Type B pancreatic cell (in vitro differentiated cells): ENCODE measurements at regions not wholly inside any gene's neighbourhood (a gene's known extent, or its start where the extent isn't known, plus 50 kb on each side); places are given as distances from the start of the nearest gene placed in this dataset.

ENCODE experiments used
- DNase-seq: peaks from one replicate; pipeline ENCODE4 v3.0.0; 2021; ENCODE audit warnings: mixed read lengths; ENCODE audit not compliant: unreplicated experiment; ENCODE audit errors: extremely low spot score
- H3K27ac Mint-ChIP-seq: 2 replicates; pipeline ENCODE4 v1.8.0; 2021; ENCODE audit warnings: mild to moderate bottlenecking, mixed read lengths
- H3K27me3 Mint-ChIP-seq: 2 replicates; pipeline ENCODE4 v1.8.0; 2021; ENCODE audit warnings: mixed read lengths
- H3K36me3 Mint-ChIP-seq: 2 replicates; pipeline ENCODE4 v1.8.0; 2021; ENCODE audit warnings: mixed read lengths
- H3K4me1 Mint-ChIP-seq: one replicate; pipeline ENCODE4 v1.8.0; 2021; ENCODE audit warnings: mixed read lengths; ENCODE audit not compliant: unreplicated experiment
- H3K4me3 Mint-ChIP-seq: 2 replicates; pipeline ENCODE4 v1.8.0; 2021; ENCODE audit warnings: mild to moderate bottlenecking, mixed read lengths
- H3K9me3 Mint-ChIP-seq: 2 replicates; pipeline ENCODE4 v1.8.0; 2021; ENCODE audit warnings: mixed read lengths
- TF ChIP-seq, protein P1 (sequence below): fragments of 200-600 bp; sonication (generic); conservative IDR thresholded peaks from 2 replicates; pipeline ENCODE4 v1.5.0; 2021; ENCODE audit warnings: antibody characterized with exemption, mild to moderate bottlenecking

DNA sequence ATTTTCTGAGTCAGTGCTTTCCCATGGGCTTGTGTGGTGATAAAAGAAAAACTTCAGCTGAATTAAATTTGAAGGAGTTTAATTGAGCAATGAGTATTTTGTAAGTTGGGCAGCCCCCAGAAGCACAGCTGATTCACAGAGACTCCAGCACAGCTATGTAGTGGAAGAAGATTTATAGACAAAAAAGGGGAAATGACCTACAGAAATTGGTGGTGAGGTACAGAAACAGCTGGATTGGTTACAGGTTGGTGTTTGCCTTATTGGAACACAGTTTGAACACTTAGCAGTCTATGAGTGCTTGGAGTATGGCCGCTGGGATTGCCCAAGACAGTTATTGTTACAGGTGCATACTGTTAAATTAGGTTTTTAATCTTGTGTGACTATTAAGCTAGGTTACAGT, 96.9 kb upstream of the PTPRK start:
- DNase-seq = no peak
- H3K27me3 Mint-ChIP-seq = no peaks in the 10 kb centered on the region
- TF ChIP-seq, protein P1, sequence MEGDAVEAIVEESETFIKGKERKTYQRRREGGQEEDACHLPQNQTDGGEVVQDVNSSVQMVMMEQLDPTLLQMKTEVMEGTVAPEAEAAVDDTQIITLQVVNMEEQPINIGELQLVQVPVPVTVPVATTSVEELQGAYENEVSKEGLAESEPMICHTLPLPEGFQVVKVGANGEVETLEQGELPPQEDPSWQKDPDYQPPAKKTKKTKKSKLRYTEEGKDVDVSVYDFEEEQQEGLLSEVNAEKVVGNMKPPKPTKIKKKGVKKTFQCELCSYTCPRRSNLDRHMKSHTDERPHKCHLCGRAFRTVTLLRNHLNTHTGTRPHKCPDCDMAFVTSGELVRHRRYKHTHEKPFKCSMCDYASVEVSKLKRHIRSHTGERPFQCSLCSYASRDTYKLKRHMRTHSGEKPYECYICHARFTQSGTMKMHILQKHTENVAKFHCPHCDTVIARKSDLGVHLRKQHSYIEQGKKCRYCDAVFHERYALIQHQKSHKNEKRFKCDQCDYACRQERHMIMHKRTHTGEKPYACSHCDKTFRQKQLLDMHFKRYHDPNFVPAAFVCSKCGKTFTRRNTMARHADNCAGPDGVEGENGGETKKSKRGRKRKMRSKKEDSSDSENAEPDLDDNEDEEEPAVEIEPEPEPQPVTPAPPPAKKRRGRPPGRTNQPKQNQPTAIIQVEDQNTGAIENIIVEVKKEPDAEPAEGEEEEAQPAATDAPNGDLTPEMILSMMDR = no peak
- peaks cover 8% of the 10 kb centered on the region for H3K9me3 Mint-ChIP-seq
- H3K4me1 Mint-ChIP-seq = no peaks in the 10 kb centered on the region
- no peak overlapping the region for H3K4me3 Mint-ChIP-seq
- H3K27ac Mint-ChIP-seq = no peak overlapping the region
- no peaks in the 10 kb centered on the region for H3K36me3 Mint-ChIP-seq

DNA sequence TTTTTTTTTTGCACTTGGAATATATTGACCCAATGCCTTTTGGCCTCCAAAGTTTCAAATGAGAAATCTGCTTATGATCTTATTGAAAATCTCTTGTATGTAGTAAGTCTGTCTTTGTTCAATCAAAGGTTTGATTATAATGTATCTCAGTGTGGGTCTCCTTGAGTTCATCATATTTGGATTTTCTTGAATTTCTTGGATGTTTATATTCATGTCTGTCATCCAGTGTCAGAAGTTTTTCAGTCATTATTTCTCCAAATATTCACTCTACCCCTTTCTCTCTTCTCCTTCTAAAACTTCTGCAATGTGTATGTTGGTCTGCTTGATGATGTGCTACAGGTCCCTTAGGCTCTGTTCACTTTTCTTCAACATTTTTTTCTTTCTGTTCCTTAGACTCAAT, 95.9 kb upstream of the PTPRK start:
- Mint-ChIP-seq H3K27me3 (no peaks in the 10 kb centered on the region), H3K4me3 (no peak overlapping the region), H3K27ac (no peak overlapping the region), H3K4me1 (no peaks in the 10 kb centered on the region), H3K9me3 (peaks cover 8% of the 10 kb centered on the region), H3K36me3 (no peaks in the 10 kb centered on the region)
- TF ChIP-seq, protein P1 = no peak
- DNase-seq = no peak

DNA sequence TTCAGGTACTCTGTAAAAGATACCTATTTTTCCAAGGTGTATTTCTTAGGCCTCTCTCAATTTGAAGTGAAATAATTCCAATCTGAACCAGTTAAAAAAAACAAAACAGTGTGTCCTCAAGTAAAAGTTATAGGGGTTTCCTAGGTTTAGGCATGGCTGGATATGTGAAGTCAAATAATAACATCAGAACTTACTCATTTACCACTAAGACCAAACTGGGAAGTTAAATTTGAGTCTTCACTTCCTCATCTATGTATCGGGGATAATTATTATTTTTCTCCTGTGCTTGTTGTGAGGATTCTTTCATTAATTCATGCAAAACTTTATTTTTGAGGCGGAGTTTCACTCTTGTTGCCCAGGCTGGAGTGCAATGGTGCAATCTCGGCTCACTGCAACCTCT, 86.2 kb upstream of the PTPRK start:
- Mint-ChIP-seq H3K4me3 (no peak overlapping the region), H3K36me3 (no peaks in the 10 kb centered on the region), H3K27ac (no peak overlapping the region), H3K9me3 (peaks cover 7% of the 10 kb centered on the region), H3K27me3 (no peaks in the 10 kb centered on the region), H3K4me1 (peaks cover 7% of the 10 kb centered on the region)
- TF ChIP-seq, protein P1 = no peak
- DNase-seq = no peak

DNA sequence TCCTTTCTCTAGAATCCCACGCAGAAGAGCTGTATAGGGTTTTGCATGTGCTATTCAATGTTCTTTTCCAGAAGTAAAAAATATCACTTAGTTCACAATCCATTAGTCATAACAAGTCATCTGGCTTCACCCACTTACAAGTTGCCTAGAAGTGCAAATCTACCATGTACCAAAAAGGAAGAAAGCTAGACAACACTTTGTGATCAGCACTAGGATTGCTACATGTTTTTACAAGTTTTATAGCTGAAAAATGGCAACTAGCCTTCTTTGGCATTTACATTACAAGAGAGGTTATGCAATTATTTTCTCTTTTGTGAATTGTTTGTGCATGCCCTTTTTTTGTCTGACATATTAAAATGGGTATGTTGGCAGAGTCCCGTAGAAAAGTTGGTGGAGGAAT, 85.6 kb upstream of the PTPRK start:
- H3K4me1 Mint-ChIP-seq = peaks cover 13% of the 10 kb centered on the region
- peaks cover 7% of the 10 kb centered on the region for H3K9me3 Mint-ChIP-seq
- H3K27ac Mint-ChIP-seq = no peak overlapping the region
- DNase-seq = no peak
- TF ChIP-seq, protein P1 = no peak
- H3K36me3 Mint-ChIP-seq = no peaks in the 10 kb centered on the region
- no peak overlapping the region for H3K4me3 Mint-ChIP-seq
- H3K27me3 Mint-ChIP-seq = no peaks in the 10 kb centered on the region

DNA sequence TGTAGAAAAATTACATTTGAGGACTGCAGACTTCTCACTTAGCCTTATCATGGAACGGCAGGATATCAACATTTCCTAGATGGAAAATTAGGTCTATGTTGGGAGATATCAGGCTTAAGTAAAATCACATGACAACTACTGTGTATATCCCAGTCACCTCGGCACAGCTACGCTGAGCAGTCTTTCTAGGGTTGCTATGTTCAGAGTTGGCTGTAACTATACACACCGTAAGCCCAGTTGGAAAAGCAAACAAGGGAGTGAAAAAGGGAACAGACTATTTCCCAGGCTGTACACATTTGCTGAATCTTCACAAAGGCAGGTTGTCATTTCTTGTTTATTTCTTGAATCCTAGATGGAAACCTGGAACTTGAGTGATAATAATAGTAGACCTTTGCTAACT, 80.7 kb upstream of the PTPRK start:
- peaks cover 10% of the 10 kb centered on the region for H3K9me3 Mint-ChIP-seq
- no peaks in the 10 kb centered on the region for H3K27me3 Mint-ChIP-seq
- TF ChIP-seq, protein P1 = no peak
- H3K4me3 Mint-ChIP-seq = no peak overlapping the region
- H3K27ac Mint-ChIP-seq = no peak overlapping the region
- H3K36me3 Mint-ChIP-seq = no peaks in the 10 kb centered on the region
- no peak for DNase-seq
- peaks cover 36% of the 10 kb centered on the region for H3K4me1 Mint-ChIP-seq

DNA sequence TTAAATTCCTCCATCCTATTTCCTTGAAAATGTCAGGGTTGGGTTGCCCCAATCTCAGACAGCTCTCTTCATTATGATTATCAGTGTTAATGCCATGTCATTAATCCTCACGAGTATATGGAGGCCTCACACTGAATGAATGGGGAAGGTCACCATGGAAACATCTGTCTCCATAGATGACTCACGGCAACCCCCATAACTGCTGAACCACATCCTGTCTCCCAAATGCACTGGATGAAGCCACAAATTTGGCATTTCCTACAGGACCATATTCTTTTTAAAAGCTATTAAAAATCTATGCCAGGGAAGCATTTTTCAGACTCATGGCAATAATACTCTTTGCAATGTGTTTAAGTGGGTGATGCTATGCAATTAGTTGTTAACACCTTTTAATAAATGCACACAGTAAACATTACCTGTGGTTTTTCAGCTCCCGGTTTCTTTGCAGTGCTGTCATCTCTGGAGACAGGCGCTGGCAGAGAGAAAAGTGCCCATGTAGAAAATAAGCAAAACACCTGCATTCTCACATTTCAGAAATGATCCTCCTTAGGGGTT, 80.1 kb upstream of the PTPRK start:
- Mint-ChIP-seq H3K4me1 (peaks cover 36% of the 10 kb centered on the region), H3K4me3 (no peak overlapping the region), H3K9me3 (peaks cover 10% of the 10 kb centered on the region), H3K27ac (no peak overlapping the region), H3K27me3 (no peaks in the 10 kb centered on the region), H3K36me3 (no peaks in the 10 kb centered on the region)
- TF ChIP-seq, protein P1 = no peak
- DNase-seq = no peak
